ENCODE measurements at regions not wholly inside any gene's neighbourhood (a gene's known extent, or its start where the extent isn't known, plus 50 kb on each side); places are given as distances from the start of the nearest gene placed in this dataset.
"Not testable (repeated sequence)": the region's sequence is repeated elsewhere in the genome, so short reads cannot be mapped to it uniquely, and the experiment has no call there.

- DNase-seq: no peak
These were observed 340.3 kb upstream of the NUDT12 start for GRCh38 chr5:103902893-103903292.

GRCh38 chr5:103901885-103902284, 339.3 kb upstream of the NUDT12 start:
- DNase-seq: no peak

- no peak for DNase-seq
These were observed 334.0 kb upstream of the NUDT12 start for GRCh38 chr5:103896593-103896992.

GRCh38 chr5:103895738-103896137, 333.1 kb upstream of the NUDT12 start:
- DNase-seq: no peak

- DNase-seq: no peak
These were observed 332.3 kb upstream of the NUDT12 start for GRCh38 chr5:103894882-103895281.

GRCh38 chr5:103891151-103891550, 328.6 kb upstream of the NUDT12 start:
- no peak for DNase-seq

- DNase-seq: no peak
These were observed 327.7 kb upstream of the NUDT12 start for GRCh38 chr5:103890313-103890712.

- DNase-seq: no peak
These were observed 327.1 kb upstream of the NUDT12 start for GRCh38 chr5:103889500-103890209.

GRCh38 chr5:103886826-103887225, 324.2 kb upstream of the NUDT12 start:
- DNase-seq: no peak

GRCh38 chr5:103883143-103883542, 320.6 kb upstream of the NUDT12 start:
- no peak for DNase-seq

GRCh38 chr5:103881560-103881959, 319.0 kb upstream of the NUDT12 start:
- no peak for DNase-seq

GRCh38 chr5:103867857-103868598, 305.4 kb upstream of the NUDT12 start:
- DNase-seq: no peak

- no peak for DNase-seq
These were observed 303.6 kb upstream of the NUDT12 start for GRCh38 chr5:103866169-103866568.

GRCh38 chr5:103862398-103862797, 299.8 kb upstream of the NUDT12 start:
- no peak for DNase-seq

- DNase-seq: no peak
These were observed 297.7 kb upstream of the NUDT12 start for GRCh38 chr5:103860327-103860726.

GRCh38 chr5:103858367-103858766, 295.8 kb upstream of the NUDT12 start:
- not testable (repeated sequence) for DNase-seq

- DNase-seq: no peak
These were observed 288.5 kb upstream of the NUDT12 start for GRCh38 chr5:103851091-103851490.

- DNase-seq: no peak
These were observed 287.3 kb upstream of the NUDT12 start for GRCh38 chr5:103849934-103850333.

GRCh38 chr5:103847060-103847459, 284.5 kb upstream of the NUDT12 start:
- DNase-seq: no peak

- DNase-seq: no peak
These were observed 280.3 kb upstream of the NUDT12 start for GRCh38 chr5:103842936-103843335.

GRCh38 chr5:103840600-103840999, 278.0 kb upstream of the NUDT12 start:
- DNase-seq: no peak

- no peak for DNase-seq
These were observed 271.6 kb upstream of the NUDT12 start for GRCh38 chr5:103834216-103834615.

- no peak for DNase-seq
These were observed 267.0 kb upstream of the NUDT12 start for GRCh38 chr5:103829585-103829984.

GRCh38 chr5:103827976-103828375, 265.4 kb upstream of the NUDT12 start:
- no peak for DNase-seq

- no peak for DNase-seq
These were observed 258.8 kb upstream of the NUDT12 start for GRCh38 chr5:103821361-103821760.
